DND-41 (cell line): ENCODE measurements at regions not wholly inside any gene's neighbourhood (a gene's known extent, or its start where the extent isn't known, plus 50 kb on each side); places are given as distances from the start of the nearest gene placed in this dataset.

Experiments
- ATAC-seq: fragments of 200-7000 bp; cut with Tn5 transposase; 3 replicates; pipeline ENCODE4 v1.9.1; 2021; ENCODE audit warnings: low read depth; ENCODE audit not compliant: insufficient read depth
- DNase-seq: peaks from one replicate; pipeline ENCODE4 v3.0.0-alpha.2; 2020
- H2AFZ ChIP-seq: 2 replicates; pipeline ENCODE4 v1.6.0; 2012; ENCODE audit warnings: low read depth, low read length
- H3K27ac ChIP-seq: 2 replicates; pipeline ENCODE4 v1.5.1; 2012; ENCODE audit warnings: low read length, inconsistent platforms
- H3K27me3 ChIP-seq: fragments of 200-600 bp; sonication (generic); 2 replicates; pipeline ENCODE4 v1.6.0; 2012; ENCODE audit warnings: low read length, mild to moderate bottlenecking, inconsistent platforms; ENCODE audit not compliant: insufficient read depth, poor library complexity
- H3K36me3 ChIP-seq: 2 replicates; pipeline ENCODE4 v1.5.1; 2012; ENCODE audit warnings: low read length, inconsistent platforms; ENCODE audit not compliant: insufficient read depth
- H3K4me1 ChIP-seq: 2 replicates; pipeline ENCODE4 v1.5.1; 2012; ENCODE audit warnings: mild to moderate bottlenecking, low read length; ENCODE audit not compliant: insufficient read depth
- H3K4me2 ChIP-seq: 2 replicates; pipeline ENCODE4 v1.6.0; 2012; ENCODE audit warnings: mild to moderate bottlenecking, moderate library complexity, low read length, inconsistent platforms; ENCODE audit not compliant: insufficient read depth
- H3K4me3 ChIP-seq, 2 experiments: fragments of 200-600 bp in 1 of 2; shearing (Covaris generic) in 1 of 2; 2 replicates each; pipeline ENCODE4 v1.5.1; 2012 to 2016; ENCODE audit warnings: inconsistent platforms in 2 of 2, low read length in 2 of 2, mild to moderate bottlenecking in 2 of 2, low read depth in 1 of 2, moderate library complexity in 1 of 2
- H3K79me2 ChIP-seq: 2 replicates; pipeline ENCODE4 v1.6.0; 2012; ENCODE audit warnings: low read length, inconsistent platforms; ENCODE audit not compliant: insufficient read depth
- H3K9ac ChIP-seq: 2 replicates; pipeline ENCODE4 v1.6.0; 2012; ENCODE audit warnings: low read depth, mild to moderate bottlenecking, inconsistent platforms, low read length, moderate library complexity
- H3K9me3 ChIP-seq: 2 replicates; pipeline ENCODE4 v1.5.1; 2012; ENCODE audit warnings: low read length, moderate library complexity, mild to moderate bottlenecking, inconsistent platforms; ENCODE audit not compliant: insufficient read depth, severe bottlenecking
- H4K20me1 ChIP-seq: 2 replicates; pipeline ENCODE4 v1.6.0; 2012; ENCODE audit warnings: low read length; ENCODE audit not compliant: insufficient read depth
- EZH2 ChIP-seq: IDR thresholded peaks from 3 replicates; pipeline ENCODE4 v1.6.1; 2012; ENCODE audit warnings: borderline replicate concordance, low read depth, mild to moderate bottlenecking, moderate library complexity, low read length, inconsistent platforms; ENCODE audit not compliant: severe bottlenecking
- TF ChIP-seq, protein P1 (sequence below): IDR thresholded peaks from 2 replicates; pipeline ENCODE4 v1.5.1; 2012; ENCODE audit warnings: borderline replicate concordance, low read length, moderate library complexity, mild to moderate bottlenecking; ENCODE audit not compliant: poor library complexity, severe bottlenecking; ENCODE audit errors: extremely low read depth

- H3K4me1 ChIP-seq, result no peaks in the 10 kb centered on the region
- H3K4me3 ChIP-seq, result no peak overlapping the region
- no peak overlapping the region for H2AFZ ChIP-seq
- H3K9ac ChIP-seq, result no peak overlapping the region
- no peaks in the 10 kb centered on the region for H3K9me3 ChIP-seq
- DNase-seq, result no peak
- H3K79me2 ChIP-seq, result no peaks in the 10 kb centered on the region
- H3K4me2 ChIP-seq, result no peak overlapping the region
- peaks cover 56% of the 10 kb centered on the region for H3K27me3 ChIP-seq
- no peak for ATAC-seq
- no peaks in the 10 kb centered on the region for H4K20me1 ChIP-seq
- H3K27ac ChIP-seq, result no peak overlapping the region
- TF ChIP-seq, protein P1, sequence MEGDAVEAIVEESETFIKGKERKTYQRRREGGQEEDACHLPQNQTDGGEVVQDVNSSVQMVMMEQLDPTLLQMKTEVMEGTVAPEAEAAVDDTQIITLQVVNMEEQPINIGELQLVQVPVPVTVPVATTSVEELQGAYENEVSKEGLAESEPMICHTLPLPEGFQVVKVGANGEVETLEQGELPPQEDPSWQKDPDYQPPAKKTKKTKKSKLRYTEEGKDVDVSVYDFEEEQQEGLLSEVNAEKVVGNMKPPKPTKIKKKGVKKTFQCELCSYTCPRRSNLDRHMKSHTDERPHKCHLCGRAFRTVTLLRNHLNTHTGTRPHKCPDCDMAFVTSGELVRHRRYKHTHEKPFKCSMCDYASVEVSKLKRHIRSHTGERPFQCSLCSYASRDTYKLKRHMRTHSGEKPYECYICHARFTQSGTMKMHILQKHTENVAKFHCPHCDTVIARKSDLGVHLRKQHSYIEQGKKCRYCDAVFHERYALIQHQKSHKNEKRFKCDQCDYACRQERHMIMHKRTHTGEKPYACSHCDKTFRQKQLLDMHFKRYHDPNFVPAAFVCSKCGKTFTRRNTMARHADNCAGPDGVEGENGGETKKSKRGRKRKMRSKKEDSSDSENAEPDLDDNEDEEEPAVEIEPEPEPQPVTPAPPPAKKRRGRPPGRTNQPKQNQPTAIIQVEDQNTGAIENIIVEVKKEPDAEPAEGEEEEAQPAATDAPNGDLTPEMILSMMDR, result no peak
- TF ChIP-seq EZH2, result no peak
- no peaks in the 10 kb centered on the region for H3K36me3 ChIP-seq
These were observed 495.5 kb upstream of the ZFHX3 start for GRCh38 chr16:73543331-73543969.

GRCh38 chr16:73542885-73543284, 495.0 kb upstream of the ZFHX3 start:
- Histone ChIP-seq H3K4me2 (no peak overlapping the region), H3K9me3 (no peaks in the 10 kb centered on the region), H3K36me3 (no peaks in the 10 kb centered on the region), H3K9ac (no peak overlapping the region), H3K4me1 (no peaks in the 10 kb centered on the region), H3K4me3 (no peak overlapping the region), H3K27me3 (peaks cover 50% of the 10 kb centered on the region), H4K20me1 (no peaks in the 10 kb centered on the region), H2AFZ (no peak overlapping the region), H3K27ac (no peak overlapping the region), H3K79me2 (no peaks in the 10 kb centered on the region)
- ATAC-seq (no peak), DNase-seq (no peak)
- TF ChIP-seq, protein P1, result no peak
- no peak for TF ChIP-seq EZH2

DNA sequence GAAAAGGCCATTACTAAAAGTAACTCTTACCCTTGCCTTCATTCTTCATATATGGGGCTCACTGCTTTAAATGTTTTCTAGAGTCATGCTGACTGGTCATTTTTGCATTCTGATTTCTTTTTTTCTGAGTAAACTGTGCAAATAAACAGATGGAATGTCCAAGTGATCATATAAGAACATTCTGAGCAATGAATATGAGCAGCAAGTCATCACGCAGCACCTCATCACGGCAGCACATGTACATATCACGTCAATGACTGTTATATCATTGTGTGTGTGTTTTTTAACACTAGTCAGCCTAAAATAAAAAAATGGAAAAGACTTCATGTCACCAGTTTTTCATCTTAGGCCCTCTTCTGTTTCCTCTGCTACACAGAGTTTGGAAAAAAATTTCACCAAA, 490.0 kb upstream of the ZFHX3 start:
- no peak overlapping the region for H3K4me2 ChIP-seq
- H3K36me3 ChIP-seq, result no peaks in the 10 kb centered on the region
- H3K4me1 ChIP-seq, result no peaks in the 10 kb centered on the region
- ATAC-seq, result no peak
- H3K79me2 ChIP-seq, result no peaks in the 10 kb centered on the region
- H3K27ac ChIP-seq, result no peak overlapping the region
- H3K4me3 ChIP-seq, result no peak overlapping the region
- no peaks in the 10 kb centered on the region for H4K20me1 ChIP-seq
- TF ChIP-seq EZH2, result no peak
- TF ChIP-seq, protein P1, result no peak
- no peak for DNase-seq
- H3K9ac ChIP-seq, result no peak overlapping the region
- H3K27me3 ChIP-seq, result peaks cover 16% of the 10 kb centered on the region
- no peak overlapping the region for H2AFZ ChIP-seq
- H3K9me3 ChIP-seq, result no peaks in the 10 kb centered on the region

DNA sequence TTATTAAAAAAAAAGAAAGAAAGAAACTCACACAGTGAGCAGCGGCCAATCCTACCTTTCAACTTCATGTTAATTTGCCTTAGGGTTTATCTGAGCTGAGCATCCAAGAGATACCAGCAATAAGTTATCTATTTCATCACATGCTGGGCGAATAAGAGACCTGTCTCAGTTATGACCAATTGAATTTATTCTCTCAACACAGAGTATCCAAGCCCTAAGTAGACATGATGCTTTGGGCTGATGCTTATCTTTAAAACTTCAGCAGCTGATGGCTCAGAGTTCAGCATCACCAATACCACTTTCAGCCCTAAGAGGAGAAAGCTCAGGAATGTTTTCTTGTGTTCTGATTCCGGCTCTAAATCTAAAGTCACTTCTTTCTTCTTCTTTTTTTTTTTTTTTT, 489.0 kb upstream of the ZFHX3 start:
- Histone ChIP-seq H3K4me1 (no peaks in the 10 kb centered on the region), H3K9me3 (no peaks in the 10 kb centered on the region), H3K36me3 (no peaks in the 10 kb centered on the region), H3K27me3 (peaks cover 13% of the 10 kb centered on the region), H3K4me2 (no peak overlapping the region), H3K4me3 (no peak overlapping the region), H3K27ac (no peak overlapping the region), H3K9ac (no peak overlapping the region), H3K79me2 (no peaks in the 10 kb centered on the region), H4K20me1 (no peaks in the 10 kb centered on the region), H2AFZ (no peak overlapping the region)
- DNase-seq (no peak), ATAC-seq (no peak)
- TF ChIP-seq, protein P1, result no peak
- TF ChIP-seq EZH2, result no peak
